K562 (cell line): ENCODE measurements at regions not wholly inside any gene's neighbourhood (a gene's known extent, or its start where the extent isn't known, plus 50 kb on each side); places are given as distances from the start of the nearest gene placed in this dataset.

Experiments used
- ATAC-seq: fragments of 200-7000 bp; cut with Tn5 transposase; 3 replicates; pipeline ENCODE4 v1.9.1; 2020; ENCODE audit warnings: moderate library complexity
- BruUV-seq: library from RNA; stranded (reverse); fragments of 400-500 nt; replicated peaks from 2 replicates; lab custom pipeline; 2021; lab: Mats Ljungman, UMichigan
- CTCF ChIA-PET: fragments of 300-600 bp; formaldehyde crosslinking; extraction: SDS; loops from one replicate; lab custom pipeline; 2021; ENCODE audit warnings: low intra/inter-chr PET ratio; lab: Yijun Ruan, JAX
- POLR2A ChIA-PET: fragments of 300-600, 350-650 bp; sonication (Branson Sonifier 250); formaldehyde crosslinking; extraction: SDS; loops from one replicate; lab custom pipeline; 2021; ENCODE audit warnings: antibody characterized with exemption, inconsistent platforms; lab: Yijun Ruan, JAX
- DNase-seq, 4 experiments: peaks; one replicate each; pipeline versions ENCODE4 v3.0.0 to v3.0.0-alpha.2; 2011 to 2018; ENCODE audit warnings: low spot score in 3 of 4, mixed read lengths in 3 of 4; ENCODE audit errors: extremely low read depth in 1 of 4
- FAIRE-seq: peaks from 2 replicates; lab custom pipeline; 2011; peaks lifted over from hg19 to GRCh38; lab: Jason Lieb, UNC
- H2AFZ ChIP-seq: 2 replicates; pipeline ENCODE4 v1.6.0; 2011; ENCODE audit warnings: low read depth, low read length, control low read depth, inconsistent platforms
- H3K27ac ChIP-seq: fragments of 200-600 bp; 3 replicates; pipeline ENCODE4 v1.8.0; 2011; ENCODE audit warnings: low read depth, mild to moderate bottlenecking, control low read depth, inconsistent platforms, low read length, moderate library complexity, mixed read lengths; ENCODE audit errors: extremely low read depth
- H3K27me3 ChIP-seq, 2 experiments: fragments of 300-600 bp in 1 of 2; 2 replicates in 1 of 2; 3 replicates in 1 of 2; pipeline versions ENCODE4 v1.6.0 to v1.8.0; 2011; ENCODE audit warnings: inconsistent platforms in 2 of 2, low read length in 2 of 2, mild to moderate bottlenecking in 1 of 2, mixed read lengths in 1 of 2, moderate library complexity in 1 of 2; ENCODE audit not compliant: control insufficient read depth in 2 of 2, insufficient read depth in 2 of 2
- H3K36me3 ChIP-seq: fragments of 300-600 bp; 3 replicates; pipeline ENCODE4 v1.8.0; 2011; ENCODE audit warnings: mild to moderate bottlenecking, low read length, inconsistent platforms; ENCODE audit not compliant: control insufficient read depth, insufficient read depth
- H3K4me1 ChIP-seq, 2 experiments: fragments of 200-600 bp in 1 of 2; replicated peaks in 1 of 2; 2 replicates in 1 of 2; 3 replicates in 1 of 2; pipeline versions ENCODE4 v1.5.1 to v1.8.0; 2011; ENCODE audit warnings: inconsistent platforms in 2 of 2, low read length in 2 of 2, mild to moderate bottlenecking in 1 of 2, mixed read lengths in 1 of 2, moderate library complexity in 1 of 2; ENCODE audit not compliant: control insufficient read depth in 2 of 2, insufficient read depth in 2 of 2
- H3K4me2 ChIP-seq: 2 replicates; pipeline ENCODE4 v1.6.1; 2011; ENCODE audit warnings: low read length, control low read depth, inconsistent platforms, mixed read lengths; ENCODE audit not compliant: insufficient read depth
- H3K4me3 ChIP-seq: fragments of 200-600 bp; sonication (generic), shearing (Covaris generic); 2 replicates; pipeline ENCODE4 v1.5.1; 2016; ENCODE audit warnings: control low read depth, inconsistent platforms
- H3K79me2 ChIP-seq: fragments of 200-600 bp; 3 replicates; pipeline ENCODE4 v1.8.0; 2011; ENCODE audit warnings: low read length, inconsistent platforms; ENCODE audit not compliant: control insufficient read depth, insufficient read depth
- H3K9ac ChIP-seq, 2 experiments: 2 replicates each; pipeline versions ENCODE4 v1.6.0 to v1.6.1; 2011; ENCODE audit warnings: low read depth in 2 of 2, low read length in 2 of 2, control low read depth in 1 of 2, inconsistent platforms in 1 of 2, mild to moderate bottlenecking in 1 of 2, mixed read lengths in 1 of 2; ENCODE audit not compliant: insufficient read depth in 1 of 2
- H3K9me1 ChIP-seq: one replicate; pipeline ENCODE4 v1.6.0; 2011; ENCODE audit warnings: inconsistent platforms, mild to moderate bottlenecking, low read length, moderate library complexity; ENCODE audit not compliant: control insufficient read depth, insufficient read depth
- H3K9me3 ChIP-seq: replicated peaks from 2 replicates; pipeline ENCODE4 v1.5.1; 2011; ENCODE audit warnings: low read depth, low read length, inconsistent platforms; ENCODE audit not compliant: control insufficient read depth, insufficient read depth
- H4K20me1 ChIP-seq: replicated peaks from 2 replicates; pipeline ENCODE4 v1.6.1; 2011; ENCODE audit warnings: low read length, inconsistent platforms, mixed read lengths; ENCODE audit not compliant: control insufficient read depth, insufficient read depth
- ASH1L ChIP-seq: fragments of 450-650 bp; IDR thresholded peaks from 2 replicates; pipeline ENCODE4 v1.6.1; 2018; ENCODE audit warnings: borderline replicate concordance, mild to moderate bottlenecking, low read depth; ENCODE audit not compliant: partially characterized antibody
- EWSR1 ChIP-seq: fragments of 450-650 bp; IDR thresholded peaks from 2 replicates; pipeline ENCODE4 v1.6.1; 2018; ENCODE audit warnings: borderline replicate concordance, mild to moderate bottlenecking, low read depth, moderate library complexity; ENCODE audit not compliant: partially characterized antibody
- GMEB1 ChIP-seq: fragments of 250-450 bp; sonication (Bioruptor Pico); IDR thresholded peaks from 2 replicates; pipeline ENCODE4 v1.4.0; 2020; ENCODE audit warnings: mild to moderate bottlenecking
- HBP1 ChIP-seq: fragments of 450-650 bp; formaldehyde crosslinking; IDR thresholded peaks from 2 replicates; pipeline ENCODE4 v1.4.0; 2022; ENCODE audit warnings: missing genetic modification characterization
- IRF1 ChIP-seq: sonication (generic); formaldehyde crosslinking; IDR thresholded peaks from 2 replicates; pipeline ENCODE4 v1.8.0; 2022; ENCODE audit warnings: missing genetic modification reagents, mild to moderate bottlenecking, borderline replicate concordance
- KLF6 ChIP-seq: fragments of 250-450 bp; sonication (Bioruptor Pico); IDR thresholded peaks from 2 replicates; pipeline ENCODE4 v1.4.0; 2020; ENCODE audit warnings: mild to moderate bottlenecking, moderate library complexity, borderline replicate concordance
- MTA2 ChIP-seq: fragments of 450-650 bp; IDR thresholded peaks from 2 replicates; pipeline ENCODE4 v1.6.1; 2016; ENCODE audit warnings: low read depth
- PTTG1 ChIP-seq: fragments of 450-650 bp; IDR thresholded peaks from 2 replicates; pipeline ENCODE4 v1.6.1; 2016; ENCODE audit warnings: low read depth, mild to moderate bottlenecking, missing genetic modification characterization, missing compliant biosample characterization
- SOX6 ChIP-seq: fragments of 450-650 bp; IDR thresholded peaks from 2 replicates; pipeline ENCODE4 v1.6.1; 2014; ENCODE audit warnings: mild to moderate bottlenecking
- TAF1 ChIP-seq: IDR thresholded peaks from 2 replicates; pipeline ENCODE4 v1.6.1; 2011; ENCODE audit warnings: mild to moderate bottlenecking, low read length, moderate library complexity; ENCODE audit not compliant: insufficient read depth, control insufficient read depth, severe bottlenecking; ENCODE audit errors: extremely low read depth
- TCF7 ChIP-seq: sonication (generic); IDR thresholded peaks from 2 replicates; pipeline ENCODE4 v1.6.1; 2016; ENCODE audit warnings: antibody characterized with exemption, borderline replicate concordance
- UBTF ChIP-seq, 2 experiments: IDR thresholded peaks; 2 replicates each; pipeline ENCODE4 v1.6.1; 2012; ENCODE audit warnings: improper control_type of control experiment in 2 of 2, low read depth in 2 of 2, low read length in 2 of 2, borderline replicate concordance in 1 of 2
- WGBS: fragments of 100-300 bp; shearing (Covaris generic); methylation state at CpG from one replicate; pipeline ENCODE4 v1.1.6; 2016; ENCODE audit warnings: low coverage, mixed read lengths; ENCODE audit not compliant: insufficient coverage; ENCODE audit errors: missing lambda C conversion rate; 5-methylcytosine and 5-hydroxymethylcytosine counted together
- in situ Hi-C: fragments of 300-500 bp; cut with MboI; formaldehyde crosslinking; loops from 4 replicates; pipeline ENCODE4 v1.15.0; 2018; ENCODE audit warnings: inconsistent platforms, mixed read lengths
- intact Hi-C: fragments of 100-400 bp; cut with micrococcal nuclease; formaldehyde crosslinking; loops from 2 replicates; pipeline ENCODE4 v1.14.2; 2022

GRCh38 chr11:29087200-29087812 is 929.5 kb downstream of the KCNA4 start:
- FAIRE-seq (no peak), DNase-seq (no peak), ATAC-seq (no peak)
- no peak overlapping the region for H2AFZ ChIP-seq
- no peak overlapping the region for H3K9ac ChIP-seq
- no peak overlapping the region for H3K4me2 ChIP-seq
- H3K27me3 ChIP-seq: no peaks in the 10 kb centered on the region
- H3K79me2 ChIP-seq: no peaks in the 10 kb centered on the region
- H3K9me3 ChIP-seq: no peaks in the 10 kb centered on the region; the same call in 1 of the 2 replicates
- POLR2A ChIA-PET: no interaction called here
- H3K27ac ChIP-seq: no peak overlapping the region
- no TSS peak for BruUV-seq
- H3K9me1 ChIP-seq: no peaks in the 10 kb centered on the region
- in situ Hi-C loops: no loop called here
- intact Hi-C loops: no loop called here
- no peaks in the 10 kb centered on the region for H3K36me3 ChIP-seq
- whole genome bisulfite sequencing: 6% methylated on average over 1 of the region's 1 CpG
- no peak overlapping the region for H3K4me3 ChIP-seq
- TF ChIP-seq TAF1: no peak
- TF ChIP-seq KLF6 (CRISPR knock-in tag): no peak
- TF ChIP-seq UBTF (IDR thresholded peaks at IDR 0.05; ENCODE audit: borderline replicate concordance in 1 of 2, low read depth in 2 of 2, low read length in 2 of 2): no peak
- no peak for TF ChIP-seq SOX6
- no peak for TF ChIP-seq HBP1 (CRISPR knock-in tag)
- no peak for TF ChIP-seq MTA2
- TF ChIP-seq ASH1L: no peak
- TF ChIP-seq PTTG1: no peak
- no peak for TF ChIP-seq GMEB1
- TF ChIP-seq IRF1 (CRISPR knock-in tag): no peak
- no peak for TF ChIP-seq TCF7
- no peak for TF ChIP-seq EWSR1
- CTCF ChIA-PET: no interaction called here
- no peaks in the 10 kb centered on the region for H3K4me1 ChIP-seq
- no peaks in the 10 kb centered on the region for H4K20me1 ChIP-seq
